ENCODE measurements at regions not wholly inside any gene's neighbourhood (a gene's known extent, or its start where the extent isn't known, plus 50 kb on each side); places are given as distances from the start of the nearest gene placed in this dataset.

GRCh38 chr13:40141859-40142555, 486.5 kb downstream of the COG6 start:
- TF ChIP-seq CTCF (IDR thresholded peaks at IDR 0.05) = no peak
- no peak for TF ChIP-seq POLR2A (IDR thresholded peaks at IDR 0.05)
